ENCODE measurements at regions not wholly inside any gene's neighbourhood (a gene's known extent, or its start where the extent isn't known, plus 50 kb on each side); places are given as distances from the start of the nearest gene placed in this dataset.
"Not testable (repeated sequence)": the region's sequence is repeated elsewhere in the genome, so short reads cannot be mapped to it uniquely, and the experiment has no call there.

DNA sequence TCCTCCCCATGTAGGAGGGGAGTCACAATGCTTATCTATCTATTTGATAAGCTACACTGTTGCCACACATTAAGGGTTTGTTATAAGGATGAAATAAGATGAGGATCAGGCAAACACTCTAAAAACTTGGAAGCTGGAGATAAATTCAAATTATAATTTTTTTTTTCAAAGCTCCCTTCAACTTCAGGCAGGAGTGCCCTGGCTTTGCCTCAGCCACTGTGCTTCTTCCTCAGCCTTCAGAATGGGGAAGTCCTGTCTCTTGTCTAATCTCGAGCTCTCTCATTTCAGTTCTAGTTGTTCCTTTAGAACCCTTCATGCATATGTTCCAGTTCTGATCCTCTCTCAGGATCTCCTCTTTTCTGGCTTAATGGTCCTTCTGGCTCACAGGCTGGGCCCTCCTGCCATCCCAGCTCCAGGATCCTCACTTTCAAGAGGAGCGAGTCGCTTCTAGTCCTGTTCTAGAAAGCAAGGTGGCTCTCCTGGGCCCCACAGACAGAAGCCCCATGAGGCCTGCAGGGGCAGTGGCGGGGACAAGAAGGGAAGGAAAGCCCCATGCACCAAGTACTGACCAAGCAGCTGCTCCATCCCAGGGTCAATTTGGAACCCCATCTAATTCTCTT, 164.3 kb downstream of the VEGFA start:
- DNase-seq: no peak

DNA sequence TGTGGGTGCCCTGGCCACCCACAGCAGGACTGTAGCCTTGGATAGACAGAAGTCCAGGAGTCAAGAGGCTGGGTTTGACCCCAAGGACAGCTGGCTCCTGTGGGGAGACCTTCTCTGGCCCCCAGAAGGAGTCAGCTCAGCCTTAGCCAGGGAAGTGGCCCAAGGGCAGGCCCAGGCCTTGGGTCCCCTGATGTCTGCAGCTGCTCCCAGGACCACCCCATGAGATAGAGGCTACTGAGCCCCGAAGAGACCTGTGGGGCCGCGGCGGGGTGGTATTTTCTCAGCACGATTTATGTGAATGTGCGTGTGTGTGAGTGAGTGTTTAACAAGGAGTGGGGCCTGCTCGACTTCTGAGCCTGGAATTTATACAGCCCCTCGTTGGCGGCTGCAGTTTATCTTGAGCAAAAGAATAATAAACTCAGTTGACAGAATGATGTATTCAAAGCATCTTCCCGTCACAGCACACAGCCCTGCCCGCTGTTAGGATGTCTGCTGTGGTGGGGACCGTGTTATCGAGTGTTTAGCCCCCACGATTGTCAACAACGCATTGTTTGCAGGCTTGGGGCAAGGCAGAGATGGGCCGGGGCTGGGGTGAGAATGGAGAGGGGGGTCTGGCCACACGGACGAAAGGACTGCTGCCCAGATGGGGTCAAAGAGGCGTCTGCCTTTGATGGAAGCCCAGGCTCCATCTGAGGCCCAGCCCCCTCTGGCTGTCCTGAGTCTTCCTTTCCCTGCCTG, 163.3 kb downstream of the VEGFA start:
- no peak for DNase-seq

DNA sequence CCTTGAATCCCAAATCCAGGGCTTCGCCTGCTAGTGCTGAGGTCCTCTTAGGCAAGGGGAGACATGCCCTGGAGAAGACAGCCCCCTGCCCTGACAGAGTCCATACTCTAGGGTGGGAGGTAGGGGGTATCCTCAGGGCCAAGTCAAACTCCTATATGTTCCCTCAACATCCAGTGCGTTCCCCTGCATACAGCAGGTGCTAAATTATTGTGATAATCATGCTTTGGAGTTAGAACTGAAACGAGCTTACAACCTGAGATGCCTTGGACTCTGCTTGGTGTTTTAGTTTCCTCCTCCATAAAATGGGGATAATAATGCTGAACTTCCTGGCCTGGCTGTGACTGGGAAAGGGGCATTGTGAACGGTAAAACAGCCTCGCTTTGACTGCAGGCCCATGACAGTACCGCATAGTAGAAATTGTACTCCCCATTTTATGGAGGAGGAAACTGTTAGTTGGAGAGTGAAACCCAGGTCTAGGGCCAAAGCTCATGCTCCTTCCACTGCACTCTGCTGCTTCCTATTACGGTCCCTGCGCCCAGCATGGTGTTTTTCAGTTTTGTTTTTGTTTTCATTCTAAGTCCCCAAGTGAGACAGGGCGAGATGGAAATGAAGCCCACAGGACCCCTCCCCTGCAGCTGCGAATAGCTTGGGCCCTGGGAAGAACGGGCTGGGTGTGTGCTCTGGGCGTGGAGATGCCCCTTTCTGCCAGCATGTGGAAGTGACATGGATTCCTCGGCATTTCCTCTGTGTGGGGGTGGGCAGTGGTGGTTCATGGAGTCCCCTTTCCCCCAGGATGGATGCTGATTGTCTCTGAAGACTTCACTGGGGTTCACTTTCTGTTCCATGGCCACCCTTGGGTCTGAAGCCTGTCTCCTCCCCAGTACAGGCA, 162.5 kb downstream of the VEGFA start:
- DNase-seq: no peak

GRCh38 chr6:43931201-43931600, 161.2 kb downstream of the VEGFA start:
- no peak for DNase-seq

- no peak for DNase-seq
Observed at GRCh38 chr6:43930440-43931154, 160.6 kb downstream of the VEGFA start.

GRCh38 chr6:43929511-43929910, 159.5 kb downstream of the VEGFA start:
- no peak for DNase-seq

DNA sequence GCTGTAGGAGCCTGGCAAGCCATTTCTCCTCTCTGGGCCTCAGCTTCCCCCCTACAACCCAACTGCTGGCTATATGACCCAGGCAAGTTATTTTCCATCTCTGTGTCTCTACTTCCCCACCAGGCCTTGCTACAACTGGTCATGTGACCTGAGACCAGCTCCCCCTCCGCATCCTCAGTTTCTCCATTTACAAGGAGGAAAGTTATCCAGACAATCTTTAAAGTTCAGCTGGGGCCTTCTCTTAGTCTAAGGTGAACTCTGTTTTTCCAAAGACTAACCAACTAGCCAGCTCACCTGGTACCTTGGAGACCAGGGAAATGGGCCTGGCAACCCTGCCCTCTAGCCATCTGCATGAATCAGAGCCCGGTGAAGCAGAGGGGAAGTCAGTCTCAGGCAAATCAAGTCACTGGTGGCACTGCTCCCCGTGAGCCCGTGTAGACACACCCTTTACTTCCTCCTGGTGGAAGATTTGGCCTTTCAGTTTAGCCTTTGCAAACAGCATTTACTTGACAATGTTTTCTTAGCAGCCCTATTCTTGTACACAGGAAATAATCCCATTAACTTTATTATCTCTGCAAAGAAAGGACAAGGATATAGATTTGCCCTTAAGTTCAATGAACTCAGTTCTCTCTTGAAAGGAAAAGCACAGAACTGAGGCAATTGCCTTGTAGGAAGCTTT, 157.7 kb downstream of the VEGFA start:
- no peak for DNase-seq

DNA sequence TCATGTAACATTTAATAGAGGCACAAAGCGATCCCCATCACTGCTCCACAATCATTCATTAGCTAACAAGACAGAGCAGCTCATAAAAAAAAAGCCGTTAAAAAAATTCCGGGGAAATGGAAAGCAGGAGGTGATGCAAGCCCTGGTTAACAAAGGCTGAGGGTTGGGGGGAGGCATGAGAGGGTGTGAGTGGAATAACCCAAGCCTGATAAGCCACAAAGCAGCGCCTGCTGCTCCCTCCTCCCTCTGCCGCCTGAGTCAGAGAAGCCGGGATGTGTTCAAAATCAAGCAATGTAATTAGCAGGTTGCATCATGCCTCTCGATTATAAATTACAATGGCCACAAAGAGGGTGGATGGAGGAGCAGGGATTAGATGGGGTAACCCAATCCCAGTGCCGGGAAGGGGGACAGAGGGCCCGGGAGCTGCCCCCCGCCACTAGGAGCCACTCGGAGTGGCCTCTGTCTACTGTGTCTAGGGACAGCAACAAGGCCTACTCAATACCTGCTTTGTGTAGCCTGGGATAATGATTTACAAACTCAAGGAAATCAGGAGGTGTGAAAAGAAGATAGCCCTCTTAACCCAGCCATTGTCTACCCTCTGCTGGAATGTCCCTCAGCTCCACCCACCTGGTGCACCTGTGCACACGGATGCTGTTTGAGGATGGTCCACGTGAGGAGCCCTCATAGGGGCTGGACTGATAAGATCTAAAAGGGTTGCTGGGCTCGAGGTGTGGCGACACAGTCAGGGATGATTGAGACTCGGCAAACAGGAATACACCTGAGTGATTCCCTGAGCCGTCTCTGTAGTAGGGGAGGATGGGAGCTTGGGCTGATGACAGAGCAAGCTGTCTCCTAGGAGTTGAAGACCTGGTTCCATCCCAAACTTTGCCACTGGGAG, 156.9 kb downstream of the VEGFA start:
- DNase-seq: no peak

DNA sequence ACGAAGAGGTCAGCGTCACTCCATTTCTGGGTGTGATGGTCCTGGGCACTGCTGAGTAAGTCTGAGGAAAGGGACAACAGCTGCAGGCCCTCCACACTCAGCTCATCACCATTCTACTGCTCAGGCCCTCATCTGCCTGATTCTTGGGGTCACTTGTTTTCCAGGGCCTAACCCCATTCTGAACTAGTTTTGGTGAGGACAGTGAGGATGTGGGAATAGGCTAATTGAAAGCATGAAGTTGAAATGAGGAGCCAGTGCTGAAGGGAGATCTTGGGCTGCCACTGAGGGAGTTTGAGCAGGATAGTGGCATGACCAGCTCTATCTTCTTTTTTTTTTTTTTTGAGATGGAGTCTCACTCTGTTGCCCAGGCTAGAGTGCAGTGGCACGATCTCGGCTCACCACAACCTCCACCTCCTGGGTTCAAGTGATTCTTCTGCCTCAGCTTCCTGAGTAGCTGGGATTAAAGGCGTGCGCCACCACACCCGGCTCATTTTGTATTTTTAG, 155.7 kb downstream of the VEGFA start:
- not testable (repeated sequence) for DNase-seq

DNA sequence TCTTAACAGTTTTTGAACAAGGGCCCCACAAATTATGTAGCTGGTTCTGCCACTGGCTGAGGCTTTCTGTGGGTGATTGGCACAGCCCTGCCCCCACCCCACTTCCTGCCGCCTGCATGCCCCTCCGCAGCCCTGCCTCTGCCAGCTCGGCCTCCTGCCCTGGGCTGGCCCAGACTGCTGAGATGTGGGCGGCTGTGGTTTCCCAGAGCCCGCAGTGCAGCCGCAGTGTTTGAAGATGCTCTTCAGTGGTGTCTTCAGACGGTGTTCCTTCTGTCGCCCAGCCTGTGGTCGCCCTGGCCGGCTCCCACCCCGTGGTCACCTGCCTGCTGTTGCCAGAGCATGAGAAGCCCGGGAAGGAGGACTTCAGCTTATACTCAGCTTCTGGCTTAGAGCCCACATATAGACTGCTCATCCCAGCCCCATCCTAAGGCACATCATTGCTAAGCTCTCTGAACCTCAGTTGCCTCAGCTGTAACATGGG, 154.3 kb downstream of the VEGFA start:
- DNase-seq: peak; percentile 59 to 72

DNA sequence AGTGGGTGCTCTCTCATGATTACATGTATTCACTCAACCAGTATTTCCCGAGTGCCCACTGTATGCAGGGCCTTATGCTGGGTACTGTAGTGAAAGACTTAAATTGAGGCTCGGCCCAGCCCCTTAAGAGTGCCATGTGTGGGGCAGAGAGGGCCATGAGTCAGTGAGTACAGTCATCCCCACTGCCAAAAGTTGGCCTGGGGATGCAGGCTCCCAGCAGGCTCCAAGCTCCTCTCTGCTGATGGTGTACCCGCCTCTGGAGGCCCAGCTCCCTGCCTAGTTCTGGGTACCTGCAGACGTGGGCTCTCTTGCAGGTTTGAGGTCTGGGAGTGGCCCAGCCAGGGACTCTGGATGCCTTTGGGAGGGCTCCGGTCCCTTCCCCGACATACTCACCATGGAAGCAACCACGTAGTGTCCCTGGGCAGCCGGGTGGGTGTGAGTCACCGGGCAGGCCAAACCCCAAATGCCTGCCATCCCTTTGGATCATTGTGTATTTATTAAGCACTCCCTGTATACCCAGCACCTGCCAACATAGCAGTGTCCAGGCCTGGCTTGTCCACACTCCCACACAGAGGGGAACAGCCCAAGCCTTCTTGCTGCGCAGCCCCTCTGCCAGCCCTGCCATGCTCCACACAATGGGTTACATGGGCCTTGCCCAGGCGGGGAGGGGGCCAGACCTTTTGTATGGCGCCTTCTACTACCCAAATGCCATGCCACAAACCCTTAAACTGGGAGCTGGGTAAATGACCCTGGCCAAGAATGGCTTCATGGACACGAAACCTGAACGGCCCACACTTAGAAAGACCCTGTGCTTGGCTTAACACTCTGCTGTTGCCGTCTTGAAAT, 153.6 kb downstream of the VEGFA start:
- no peak for DNase-seq

DNA sequence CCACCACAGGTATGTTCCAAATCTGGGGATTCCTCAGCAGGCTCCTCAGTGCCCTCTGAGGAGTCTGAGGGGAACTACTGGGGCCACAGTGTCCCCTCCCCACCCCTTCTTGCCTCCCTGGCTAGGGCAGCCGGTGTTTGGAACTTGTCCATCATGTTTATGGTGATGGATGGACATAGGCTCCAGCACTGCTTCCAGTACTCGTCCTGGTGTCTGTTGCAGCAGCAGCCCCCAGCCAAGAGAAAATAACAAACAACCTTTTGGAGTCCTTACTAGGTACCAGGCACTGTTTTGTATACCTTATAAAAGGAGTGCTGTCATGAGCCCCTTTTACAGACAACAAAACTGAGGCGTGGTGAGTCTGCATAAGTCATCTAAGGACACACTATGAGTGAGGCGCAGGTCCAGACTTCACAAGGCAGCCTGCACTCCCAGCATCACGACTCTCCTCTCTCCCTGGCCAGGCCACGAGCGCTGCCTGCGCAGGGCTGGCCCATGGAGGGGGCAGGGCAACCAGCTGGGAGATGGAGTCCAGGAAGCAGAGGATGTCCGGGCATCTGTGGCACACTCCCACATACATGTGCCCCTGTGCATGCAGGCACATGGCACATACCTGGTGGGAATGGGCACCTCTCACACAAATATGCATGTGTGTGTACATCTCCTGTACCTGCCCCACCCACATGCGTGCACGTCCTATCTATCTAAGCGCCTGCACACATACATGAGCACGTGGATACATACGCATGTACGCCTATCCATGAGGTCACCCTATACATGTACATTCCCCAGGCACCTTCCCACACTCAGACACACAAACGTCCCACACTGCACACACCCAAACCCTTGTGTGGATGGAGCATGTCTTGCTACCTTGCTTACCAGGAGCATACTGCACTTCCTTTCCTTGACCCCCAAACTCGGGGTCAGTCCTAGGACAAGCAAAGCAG, 152.7 kb downstream of the VEGFA start:
- DNase-seq: no peak

GRCh38 chr6:43921548-43922425, 151.8 kb downstream of the VEGFA start:
- no peak for DNase-seq

- DNase-seq: no peak
Observed at GRCh38 chr6:43921039-43921438, 151.0 kb downstream of the VEGFA start.

DNA sequence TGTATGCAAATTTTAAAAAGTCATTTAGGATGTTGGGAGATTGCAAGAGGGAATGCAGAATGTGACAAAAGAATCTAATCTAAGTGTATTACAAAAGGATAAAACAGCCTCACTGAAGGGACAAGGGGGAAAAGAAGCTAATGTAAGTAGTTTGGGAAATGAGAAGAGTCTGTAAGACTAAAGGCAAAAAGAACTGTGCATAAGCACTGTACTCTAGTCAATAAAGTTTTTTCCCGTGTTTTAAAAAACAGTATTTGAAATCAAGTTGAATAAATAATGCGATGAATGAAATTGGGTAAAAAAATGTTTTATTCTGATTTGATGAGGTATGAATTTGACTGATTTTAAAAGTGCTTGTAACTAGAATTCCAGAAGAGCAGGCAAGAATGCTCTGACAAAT, 149.8 kb downstream of the VEGFA start:
- DNase-seq: no peak

- no peak for DNase-seq
Observed at GRCh38 chr6:43917878-43918382, 147.9 kb downstream of the VEGFA start.

All from activated CD4-positive, alpha-beta T cell treated with anti-CD3 and anti-CD28 coated beads, Interleukin-2, amount 50 U/mL, for 48 hours (primary cell).